ENCODE measurements at regions not wholly inside any gene's neighbourhood (a gene's known extent, or its start where the extent isn't known, plus 50 kb on each side); places are given as distances from the start of the nearest gene placed in this dataset.
"Not testable (repeated sequence)": the region's sequence is repeated elsewhere in the genome, so short reads cannot be mapped to it uniquely, and the experiment has no call there.

GRCh38 chr7:89928451-89928850 lies 225.8 kb upstream of the STEAP1 start:
- DNase-seq = no peak

- DNase-seq = no peak
Observed at GRCh38 chr7:89934101-89934500, 220.2 kb upstream of the STEAP1 start.

- no peak for DNase-seq
Observed at GRCh38 chr7:89943525-89944050, 210.7 kb upstream of the STEAP1 start.

GRCh38 chr7:89958525-89959068 lies 195.7 kb upstream of the STEAP1 start:
- DNase-seq = no peak

GRCh38 chr7:89966067-89966664 lies 188.1 kb upstream of the STEAP1 start:
- DNase-seq = no peak

- no peak for DNase-seq
Observed at GRCh38 chr7:89975577-89975976, 178.7 kb upstream of the STEAP1 start.

- DNase-seq = no peak
Observed at GRCh38 chr7:89987665-89988064, 166.6 kb upstream of the STEAP1 start.

- no peak for DNase-seq
Observed at GRCh38 chr7:89988074-89988473, 166.2 kb upstream of the STEAP1 start.

GRCh38 chr7:89989454-89989853 lies 164.8 kb upstream of the STEAP1 start:
- no peak for DNase-seq

- DNase-seq = no peak
Observed at GRCh38 chr7:89994483-89994882, 159.8 kb upstream of the STEAP1 start.

- no peak for DNase-seq
Observed at GRCh38 chr7:89998554-89998953, 155.7 kb upstream of the STEAP1 start.

GRCh38 chr7:90005836-90006235 lies 148.4 kb upstream of the STEAP1 start:
- DNase-seq = no peak

- DNase-seq = no peak
Observed at GRCh38 chr7:90007001-90007654, 147.1 kb upstream of the STEAP1 start.

- DNase-seq = no peak
Observed at GRCh38 chr7:90007831-90008230, 146.4 kb upstream of the STEAP1 start.

GRCh38 chr7:90022213-90022612 lies 132.1 kb upstream of the STEAP1 start:
- no peak for DNase-seq

GRCh38 chr7:90025771-90026170 lies 128.5 kb upstream of the STEAP1 start:
- no peak for DNase-seq

GRCh38 chr7:90033850-90034249 lies 120.4 kb upstream of the STEAP1 start:
- no peak for DNase-seq

GRCh38 chr7:90053094-90053493 lies 101.2 kb upstream of the STEAP1 start:
- no peak for DNase-seq

GRCh38 chr7:90061077-90061476 lies 93.2 kb upstream of the STEAP1 start:
- no peak for DNase-seq

GRCh38 chr7:90064370-90064769 lies 89.9 kb upstream of the STEAP1 start:
- no peak for DNase-seq

- DNase-seq = no peak
Observed at GRCh38 chr7:90067171-90067570, 87.1 kb upstream of the STEAP1 start.

GRCh38 chr7:90070238-90070637 lies 84.0 kb upstream of the STEAP1 start:
- not testable (repeated sequence) for DNase-seq

GRCh38 chr7:90078921-90079320 lies 75.3 kb upstream of the STEAP1 start:
- DNase-seq = no peak

GRCh38 chr7:90081621-90082020 lies 72.6 kb upstream of the STEAP1 start:
- no peak for DNase-seq
